GM12865 (cell line): ENCODE measurements at regions not wholly inside any gene's neighbourhood (a gene's known extent, or its start where the extent isn't known, plus 50 kb on each side); places are given as distances from the start of the nearest gene placed in this dataset.

ENCODE experiments used
- DNase-seq: peaks from one replicate; pipeline ENCODE4 v3.0.0; 2010; ENCODE audit warnings: low read depth
- H3K4me3 ChIP-seq: 2 replicates; pipeline ENCODE4 v1.5.1; 2011; ENCODE audit warnings: mild to moderate bottlenecking, low read depth, low read length, control low read depth
- TF ChIP-seq, protein P1 (sequence below): IDR thresholded peaks from 2 replicates; pipeline ENCODE4 v1.5.1; 2011; ENCODE audit warnings: low read length, control low read depth, low read depth, inconsistent platforms; ENCODE audit not compliant: insufficient read depth; ENCODE audit errors: missing control alignments

DNA sequence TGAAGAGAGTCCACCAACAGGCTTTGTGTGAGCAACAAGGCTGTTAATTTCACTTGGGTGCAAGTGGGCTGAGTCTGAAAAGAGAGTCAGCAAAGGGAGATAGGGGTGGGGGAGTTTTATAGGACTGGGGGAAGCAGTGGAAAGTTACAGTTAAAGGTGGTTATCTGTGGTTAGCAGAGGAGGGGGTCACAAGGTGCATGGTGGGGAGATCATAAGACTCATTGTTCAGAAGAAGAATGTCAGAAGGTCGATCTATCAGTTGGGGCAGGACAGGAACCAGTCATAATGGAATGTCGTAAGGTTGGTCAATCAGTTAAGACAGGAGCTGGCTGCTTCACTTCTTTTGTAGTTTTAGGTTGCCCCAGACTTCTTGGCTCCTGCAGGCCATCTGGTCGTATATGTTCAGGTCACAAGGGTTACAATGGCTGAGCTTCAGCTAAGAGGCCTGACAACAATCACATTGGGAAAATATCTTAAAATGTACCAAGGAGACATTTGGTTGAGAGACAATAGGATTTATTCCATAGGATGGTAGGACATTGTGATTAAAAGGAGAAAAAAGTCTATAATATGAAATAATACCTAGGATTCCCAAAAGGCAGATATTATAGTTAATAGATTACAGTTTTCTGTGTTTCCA is 356.4 kb downstream of the ANKRD7 start:
- no peak for DNase-seq
- H3K4me3 ChIP-seq, result no peak overlapping the region
- TF ChIP-seq, protein P1, sequence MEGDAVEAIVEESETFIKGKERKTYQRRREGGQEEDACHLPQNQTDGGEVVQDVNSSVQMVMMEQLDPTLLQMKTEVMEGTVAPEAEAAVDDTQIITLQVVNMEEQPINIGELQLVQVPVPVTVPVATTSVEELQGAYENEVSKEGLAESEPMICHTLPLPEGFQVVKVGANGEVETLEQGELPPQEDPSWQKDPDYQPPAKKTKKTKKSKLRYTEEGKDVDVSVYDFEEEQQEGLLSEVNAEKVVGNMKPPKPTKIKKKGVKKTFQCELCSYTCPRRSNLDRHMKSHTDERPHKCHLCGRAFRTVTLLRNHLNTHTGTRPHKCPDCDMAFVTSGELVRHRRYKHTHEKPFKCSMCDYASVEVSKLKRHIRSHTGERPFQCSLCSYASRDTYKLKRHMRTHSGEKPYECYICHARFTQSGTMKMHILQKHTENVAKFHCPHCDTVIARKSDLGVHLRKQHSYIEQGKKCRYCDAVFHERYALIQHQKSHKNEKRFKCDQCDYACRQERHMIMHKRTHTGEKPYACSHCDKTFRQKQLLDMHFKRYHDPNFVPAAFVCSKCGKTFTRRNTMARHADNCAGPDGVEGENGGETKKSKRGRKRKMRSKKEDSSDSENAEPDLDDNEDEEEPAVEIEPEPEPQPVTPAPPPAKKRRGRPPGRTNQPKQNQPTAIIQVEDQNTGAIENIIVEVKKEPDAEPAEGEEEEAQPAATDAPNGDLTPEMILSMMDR, result no peak

DNA sequence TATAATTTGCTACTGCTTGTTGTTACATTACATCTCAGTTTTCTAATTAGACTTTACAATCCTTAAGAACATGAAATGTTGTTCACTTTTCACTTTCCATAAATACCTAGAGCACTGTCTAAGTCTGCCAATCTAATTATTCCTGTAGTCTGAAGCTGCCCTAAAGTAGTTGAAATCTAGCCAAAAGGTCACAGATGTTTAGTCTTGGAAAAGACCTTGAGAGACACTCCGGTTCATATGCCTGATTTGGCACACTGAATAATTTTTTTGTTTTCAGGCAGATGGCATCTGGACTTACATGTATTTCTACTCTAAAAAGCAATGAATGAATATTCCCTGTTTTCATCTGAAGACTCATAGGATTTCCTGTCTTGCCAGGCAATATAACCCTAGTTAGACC is 359.1 kb downstream of the ANKRD7 start:
- no peak overlapping the region for H3K4me3 ChIP-seq
- TF ChIP-seq, protein P1, result no peak
- no peak for DNase-seq

DNA sequence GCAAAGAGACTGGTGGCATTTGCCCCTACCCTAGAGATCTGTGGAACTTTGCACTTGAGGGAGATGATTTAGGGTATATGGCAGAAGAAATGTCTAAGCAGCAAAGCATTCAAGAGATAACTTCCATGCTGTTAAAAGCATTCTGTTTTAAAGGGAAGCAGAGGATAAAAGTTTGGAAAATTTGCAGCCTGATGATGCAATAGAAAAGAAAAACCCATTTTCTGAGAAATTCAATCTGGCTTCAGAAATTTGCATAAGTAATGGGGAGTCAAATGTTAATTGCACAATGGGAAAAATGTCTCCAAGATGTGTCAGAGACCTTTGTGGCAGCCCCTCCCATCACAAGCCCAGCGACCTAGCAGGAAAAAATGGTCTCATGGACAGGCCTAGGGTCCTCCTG is 361.7 kb downstream of the ANKRD7 start:
- no peak overlapping the region for H3K4me3 ChIP-seq
- no peak for DNase-seq
- TF ChIP-seq, protein P1, result no peak

DNA sequence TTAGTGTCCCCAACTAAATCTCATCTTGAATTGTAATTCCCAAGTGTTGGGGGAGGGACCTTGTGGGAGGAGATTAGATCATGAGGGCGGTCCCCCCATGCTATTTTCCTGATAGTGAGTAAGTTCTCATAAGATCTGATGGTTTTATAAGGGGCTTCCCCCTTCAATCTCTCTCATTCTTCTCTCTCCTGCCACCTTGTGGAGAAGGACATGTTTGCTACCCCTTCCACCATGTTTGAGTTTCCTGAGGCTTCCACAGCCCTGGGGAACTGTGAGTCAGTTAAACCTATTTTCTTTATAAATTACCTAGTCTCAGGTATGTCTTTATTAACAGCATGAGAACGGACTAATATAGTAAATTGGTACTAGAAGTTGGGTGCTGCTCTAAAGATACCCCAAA is 365.6 kb downstream of the ANKRD7 start:
- DNase-seq, result peak; percentile 46
- no peak overlapping the region for H3K4me3 ChIP-seq
- TF ChIP-seq, protein P1, result peak; percentile 50

DNA sequence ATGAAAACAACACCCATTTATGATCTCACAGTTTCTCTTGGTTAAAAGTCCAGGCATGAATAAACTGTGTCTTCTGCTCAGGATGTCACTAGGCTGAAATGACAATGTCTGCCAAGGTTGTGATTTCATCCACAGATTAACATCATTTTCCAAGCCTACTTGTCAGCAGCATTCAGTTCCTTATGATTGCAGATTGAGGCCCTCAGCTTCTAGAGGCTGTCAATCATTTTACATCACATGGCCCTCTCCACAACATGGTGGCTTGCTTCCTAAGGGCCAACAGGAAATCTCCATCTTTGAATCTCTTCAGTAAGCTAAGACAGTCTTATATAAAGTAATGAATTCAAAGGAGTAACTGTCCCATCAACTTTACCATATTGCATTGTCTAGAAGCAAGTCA is 377.6 kb downstream of the ANKRD7 start:
- H3K4me3 ChIP-seq, result no peak overlapping the region
- TF ChIP-seq, protein P1, result no peak
- DNase-seq, result no peak

DNA sequence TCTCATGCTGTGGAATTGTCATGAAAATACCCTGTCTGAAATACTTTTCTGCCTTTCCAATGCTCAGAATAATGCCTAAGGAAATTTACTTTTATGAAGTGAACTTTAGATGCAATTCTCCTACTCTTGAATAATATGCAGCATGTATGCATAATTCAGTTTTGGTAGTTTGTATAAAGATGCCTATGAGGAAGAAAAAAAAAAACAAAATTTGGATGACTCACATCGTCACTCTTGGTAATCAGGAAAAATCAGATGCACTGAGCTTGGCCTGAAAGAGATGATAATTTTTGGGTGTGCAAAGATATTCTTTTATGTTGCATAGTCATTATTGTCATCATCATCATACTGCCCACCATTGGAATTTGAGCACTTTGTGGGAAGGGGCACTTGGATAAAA is 382.1 kb downstream of the ANKRD7 start:
- TF ChIP-seq, protein P1, result no peak
- no peak for DNase-seq
- no peak overlapping the region for H3K4me3 ChIP-seq

DNA sequence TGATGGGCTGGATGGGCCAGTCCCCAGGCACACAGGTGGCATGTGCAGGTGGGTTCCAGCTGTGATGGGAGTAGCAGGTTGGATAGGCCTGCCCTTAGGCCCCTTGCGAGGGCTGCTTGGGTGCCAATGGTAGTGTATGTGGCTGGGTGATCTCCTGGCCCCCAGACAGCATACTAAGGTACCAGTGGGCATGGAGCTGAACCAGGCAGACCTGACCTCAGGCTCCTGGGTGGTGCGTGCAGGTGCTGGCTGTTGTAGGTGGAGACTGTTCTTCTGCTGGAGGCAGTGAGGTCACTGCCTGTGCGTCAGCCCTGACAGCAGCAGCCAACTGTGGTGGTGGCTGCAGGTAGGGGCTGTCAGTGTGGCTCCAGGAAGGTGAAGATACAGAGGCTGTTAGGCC is 384.7 kb downstream of the ANKRD7 start:
- H3K4me3 ChIP-seq, result no peak overlapping the region
- DNase-seq, result no peak
- TF ChIP-seq, protein P1, result no peak
